LNCAP (cell line): ENCODE measurements at regions not wholly inside any gene's neighbourhood (a gene's known extent, or its start where the extent isn't known, plus 50 kb on each side); places are given as distances from the start of the nearest gene placed in this dataset.

Source experiments
- CTCF ChIP-seq: fragments of 450-650 bp; IDR thresholded peaks from 2 replicates; pipeline ENCODE4 v1.5.1; 2017; ENCODE audit warnings: mild to moderate bottlenecking

- no peak for TF ChIP-seq CTCF
Observed at GRCh38 chr15:53189860-53190259, 399.7 kb upstream of the ONECUT1 start.

- no peak for TF ChIP-seq CTCF
Observed at GRCh38 chr15:53171571-53171970, 381.4 kb upstream of the ONECUT1 start.

GRCh38 chr15:53166684-53167201 lies 376.6 kb upstream of the ONECUT1 start:
- no peak for TF ChIP-seq CTCF

GRCh38 chr15:53165988-53166683 lies 376.0 kb upstream of the ONECUT1 start:
- no peak for TF ChIP-seq CTCF

GRCh38 chr15:53160092-53160704 lies 370.1 kb upstream of the ONECUT1 start:
- TF ChIP-seq CTCF = no peak

- no peak for TF ChIP-seq CTCF
Observed at GRCh38 chr15:53159458-53159857, 369.3 kb upstream of the ONECUT1 start.

GRCh38 chr15:53158995-53159394 lies 368.9 kb upstream of the ONECUT1 start:
- TF ChIP-seq CTCF = no peak
